ENCODE measurements at regions not wholly inside any gene's neighbourhood (a gene's known extent, or its start where the extent isn't known, plus 50 kb on each side); places are given as distances from the start of the nearest gene placed in this dataset.

DNA sequence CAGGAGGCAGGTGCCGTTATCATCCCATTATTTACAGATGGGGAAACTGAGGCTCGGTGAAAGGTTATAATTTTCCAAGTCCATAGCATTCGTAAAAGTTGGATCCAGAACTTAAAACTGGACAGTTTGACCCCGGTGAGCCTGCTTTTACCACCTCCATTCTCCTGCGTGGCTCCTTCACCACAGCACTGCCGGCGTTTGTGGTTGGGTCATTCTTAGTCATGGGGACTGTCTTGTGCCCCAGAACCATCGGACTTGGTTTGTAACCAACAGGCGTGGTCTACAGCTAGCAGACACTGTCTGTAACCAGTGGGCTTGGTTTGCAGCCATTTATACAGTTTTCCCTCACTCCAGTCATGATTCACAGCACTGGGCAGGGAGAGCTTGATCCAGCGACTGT lies 511.3 kb downstream of the NPHP4 start:
- TF ChIP-seq CTCF (conservative IDR thresholded peaks at IDR 0.05; ENCODE audit: low read depth in 2 of 2), result no peak
- no peak for TF ChIP-seq EZH2 (IDR thresholded peaks at IDR 0.05; ENCODE audit: low read depth, unreplicated experiment)
